Ishikawa (cell line): ENCODE measurements at regions not wholly inside any gene's neighbourhood (a gene's known extent, or its start where the extent isn't known, plus 50 kb on each side); places are given as distances from the start of the nearest gene placed in this dataset.

Source experiments
- CREB1 ChIP-seq: IDR thresholded peaks from 2 replicates; pipeline ENCODE4 v1.6.1; 2012; ENCODE audit warnings: low read depth
- EGR1 ChIP-seq: IDR thresholded peaks from 2 replicates; pipeline ENCODE4 v1.6.1; 2012
- EP300 ChIP-seq: IDR thresholded peaks from 2 replicates; pipeline ENCODE4 v1.6.1; 2012; ENCODE audit warnings: borderline replicate concordance
- FOXM1 ChIP-seq: IDR thresholded peaks from 2 replicates; pipeline ENCODE4 v1.6.1; 2012; ENCODE audit warnings: low read depth, borderline replicate concordance
- NFIC ChIP-seq: IDR thresholded peaks from 2 replicates; pipeline ENCODE4 v1.6.1; 2012
- RAD21 ChIP-seq: IDR thresholded peaks from 2 replicates; pipeline ENCODE4 v1.6.1; 2012; ENCODE audit warnings: low read depth
- TEAD4 ChIP-seq: IDR thresholded peaks from 2 replicates; pipeline ENCODE4 v1.6.1; 2012
- YY1 ChIP-seq: IDR thresholded peaks from 2 replicates; pipeline ENCODE4 v1.6.1; 2012; ENCODE audit warnings: low read depth
- ZBTB7A ChIP-seq: IDR thresholded peaks from 2 replicates; pipeline ENCODE4 v1.6.1; 2012; ENCODE audit warnings: low read depth
- TF ChIP-seq, protein P1 (sequence below): IDR thresholded peaks from 2 replicates; pipeline ENCODE4 v1.6.1; 2012; ENCODE audit warnings: low read depth, mild to moderate bottlenecking
- TF ChIP-seq, protein P2 (sequence below): IDR thresholded peaks from 2 replicates; pipeline ENCODE4 v1.6.1; 2012
- TF ChIP-seq, protein P3 (sequence below): IDR thresholded peaks from 2 replicates; pipeline ENCODE4 v1.6.1; 2012

DNA sequence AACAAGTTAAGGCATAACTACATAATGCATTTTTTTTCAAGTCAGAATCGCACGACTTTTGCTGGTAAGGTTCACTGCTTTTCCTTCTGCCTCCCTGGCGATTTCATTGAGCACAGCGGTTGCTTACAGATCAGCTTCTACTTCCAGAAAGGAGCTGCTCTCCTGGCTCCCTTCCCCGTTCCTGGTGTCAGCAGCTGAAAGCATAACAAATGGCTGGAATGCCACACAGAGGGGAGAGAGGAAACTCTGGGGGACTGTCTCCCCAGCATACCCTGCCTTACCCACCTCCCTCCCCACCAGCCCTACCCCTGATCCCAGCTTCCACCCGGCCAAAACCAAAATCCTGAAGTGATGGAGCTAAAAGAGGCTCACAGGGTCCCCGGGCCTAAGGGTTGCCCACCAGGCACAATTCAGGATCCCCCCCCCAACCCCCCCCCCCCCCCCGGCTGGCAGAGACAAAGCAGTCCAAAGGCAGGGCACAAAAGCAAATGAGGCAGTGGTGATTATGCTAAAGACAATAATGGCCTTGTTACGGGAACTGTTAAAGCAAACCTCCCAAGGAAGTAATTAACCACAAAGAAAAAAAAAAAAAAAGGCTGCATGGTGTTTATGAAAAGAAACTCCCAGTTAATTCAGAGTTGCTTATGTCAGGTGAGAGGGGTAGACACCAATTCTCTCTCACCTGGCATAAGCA is 126.1 kb upstream of the WWC1 start:
- TF ChIP-seq NFIC: no peak
- no peak for TF ChIP-seq TEAD4
- no peak for TF ChIP-seq FOXM1
- TF ChIP-seq, protein P1, sequence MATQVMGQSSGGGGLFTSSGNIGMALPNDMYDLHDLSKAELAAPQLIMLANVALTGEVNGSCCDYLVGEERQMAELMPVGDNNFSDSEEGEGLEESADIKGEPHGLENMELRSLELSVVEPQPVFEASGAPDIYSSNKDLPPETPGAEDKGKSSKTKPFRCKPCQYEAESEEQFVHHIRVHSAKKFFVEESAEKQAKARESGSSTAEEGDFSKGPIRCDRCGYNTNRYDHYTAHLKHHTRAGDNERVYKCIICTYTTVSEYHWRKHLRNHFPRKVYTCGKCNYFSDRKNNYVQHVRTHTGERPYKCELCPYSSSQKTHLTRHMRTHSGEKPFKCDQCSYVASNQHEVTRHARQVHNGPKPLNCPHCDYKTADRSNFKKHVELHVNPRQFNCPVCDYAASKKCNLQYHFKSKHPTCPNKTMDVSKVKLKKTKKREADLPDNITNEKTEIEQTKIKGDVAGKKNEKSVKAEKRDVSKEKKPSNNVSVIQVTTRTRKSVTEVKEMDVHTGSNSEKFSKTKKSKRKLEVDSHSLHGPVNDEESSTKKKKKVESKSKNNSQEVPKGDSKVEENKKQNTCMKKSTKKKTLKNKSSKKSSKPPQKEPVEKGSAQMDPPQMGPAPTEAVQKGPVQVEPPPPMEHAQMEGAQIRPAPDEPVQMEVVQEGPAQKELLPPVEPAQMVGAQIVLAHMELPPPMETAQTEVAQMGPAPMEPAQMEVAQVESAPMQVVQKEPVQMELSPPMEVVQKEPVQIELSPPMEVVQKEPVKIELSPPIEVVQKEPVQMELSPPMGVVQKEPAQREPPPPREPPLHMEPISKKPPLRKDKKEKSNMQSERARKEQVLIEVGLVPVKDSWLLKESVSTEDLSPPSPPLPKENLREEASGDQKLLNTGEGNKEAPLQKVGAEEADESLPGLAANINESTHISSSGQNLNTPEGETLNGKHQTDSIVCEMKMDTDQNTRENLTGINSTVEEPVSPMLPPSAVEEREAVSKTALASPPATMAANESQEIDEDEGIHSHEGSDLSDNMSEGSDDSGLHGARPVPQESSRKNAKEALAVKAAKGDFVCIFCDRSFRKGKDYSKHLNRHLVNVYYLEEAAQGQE: no peak
- no peak for TF ChIP-seq YY1
- no peak for TF ChIP-seq EP300
- no peak for TF ChIP-seq ZBTB7A
- TF ChIP-seq, protein P2, sequence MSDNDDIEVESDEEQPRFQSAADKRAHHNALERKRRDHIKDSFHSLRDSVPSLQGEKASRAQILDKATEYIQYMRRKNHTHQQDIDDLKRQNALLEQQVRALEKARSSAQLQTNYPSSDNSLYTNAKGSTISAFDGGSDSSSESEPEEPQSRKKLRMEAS: no peak
- TF ChIP-seq RAD21: no peak
- TF ChIP-seq, protein P3, sequence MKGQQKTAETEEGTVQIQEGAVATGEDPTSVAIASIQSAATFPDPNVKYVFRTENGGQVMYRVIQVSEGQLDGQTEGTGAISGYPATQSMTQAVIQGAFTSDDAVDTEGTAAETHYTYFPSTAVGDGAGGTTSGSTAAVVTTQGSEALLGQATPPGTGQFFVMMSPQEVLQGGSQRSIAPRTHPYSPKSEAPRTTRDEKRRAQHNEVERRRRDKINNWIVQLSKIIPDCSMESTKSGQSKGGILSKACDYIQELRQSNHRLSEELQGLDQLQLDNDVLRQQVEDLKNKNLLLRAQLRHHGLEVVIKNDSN: no peak
- TF ChIP-seq CREB1: no peak
- TF ChIP-seq EGR1: no peak
